Hematopoietic multipotent progenitor cell treated with erythropoietin and hydrocortisone succinate and interleukin-3 and kit ligand, for 4 days (in vitro differentiated cells): ENCODE measurements at regions not wholly inside any gene's neighbourhood (a gene's known extent, or its start where the extent isn't known, plus 50 kb on each side); places are given as distances from the start of the nearest gene placed in this dataset.
"Not testable (repeated sequence)": the region's sequence is repeated elsewhere in the genome, so short reads cannot be mapped to it uniquely, and the experiment has no call there.

Source experiments
- DNase-seq: peaks from one replicate; pipeline ENCODE4 v3.0.0-alpha.2; 2015

DNA sequence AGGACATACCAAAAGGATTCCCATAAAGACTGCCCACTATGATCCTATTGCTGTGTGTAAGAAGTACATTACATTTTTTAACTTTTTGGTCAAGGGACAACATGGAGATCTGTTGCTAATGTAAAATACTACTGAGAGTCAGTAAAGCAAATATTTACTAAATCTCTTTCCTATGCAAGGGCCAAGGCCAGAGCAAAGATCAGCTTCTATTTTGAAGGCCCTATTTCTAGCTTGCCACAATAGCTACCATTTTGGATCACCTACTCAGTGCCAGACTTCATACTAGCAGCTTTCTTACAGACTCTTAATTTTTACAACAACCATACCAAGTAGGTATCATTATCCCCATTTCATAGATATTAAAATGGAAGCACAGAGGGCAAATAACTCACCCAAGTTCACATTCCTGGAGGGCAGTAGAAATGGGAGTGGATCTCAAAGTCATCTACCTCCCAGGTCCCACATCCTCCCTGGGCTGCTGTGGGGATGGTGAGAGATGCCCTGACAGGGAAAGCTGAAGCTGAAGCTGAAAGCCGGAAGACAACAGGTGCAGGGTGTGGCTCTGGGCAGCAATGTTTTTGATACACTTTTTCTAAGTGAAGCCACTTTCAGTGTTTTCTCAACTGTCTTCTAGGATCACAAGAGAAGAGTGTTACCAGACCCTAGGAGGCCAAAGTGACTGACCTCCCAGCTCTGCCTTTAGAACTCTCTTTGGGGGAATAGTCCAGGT lies 321.2 kb downstream of the UBE3D start:
- DNase-seq: no peak

DNA sequence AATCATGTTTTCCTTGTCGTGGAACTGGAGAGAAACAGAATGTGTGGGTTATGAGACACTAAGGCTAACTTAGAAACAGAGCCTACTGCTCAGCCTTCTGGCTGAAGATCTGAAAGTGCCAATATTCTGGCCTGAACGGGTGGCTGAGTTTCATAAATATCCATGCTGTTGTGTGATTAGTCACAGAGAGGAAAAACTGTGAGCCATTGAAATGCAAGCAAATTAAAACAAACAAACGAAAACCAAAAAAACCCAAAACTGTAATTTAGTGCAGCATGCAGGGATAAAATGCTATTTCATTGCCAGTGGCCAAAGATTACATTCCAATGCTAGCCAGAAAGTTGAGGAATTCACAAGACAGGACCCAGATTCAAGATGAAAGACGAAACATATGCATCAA lies 315.1 kb downstream of the UBE3D start:
- no peak for DNase-seq

DNA sequence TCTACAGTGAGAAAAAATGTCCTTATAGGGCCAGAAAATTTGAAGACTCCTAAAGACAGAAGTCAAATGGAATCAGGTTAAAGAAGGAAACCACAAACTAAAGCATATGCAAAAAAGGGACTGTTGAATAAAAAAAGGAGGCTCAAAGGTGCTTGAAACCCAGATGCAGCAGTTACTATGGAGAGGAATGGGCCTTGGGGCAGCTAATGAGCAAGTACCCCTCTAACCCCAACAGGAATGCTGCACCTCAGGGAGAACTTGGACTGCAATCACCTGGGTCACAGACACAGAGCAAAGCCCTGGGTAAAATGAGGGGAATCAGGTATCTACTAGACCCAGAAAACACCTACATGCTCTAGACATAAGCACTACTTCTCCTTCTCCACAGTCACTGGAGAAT lies 313.9 kb downstream of the UBE3D start:
- DNase-seq: no peak

DNA sequence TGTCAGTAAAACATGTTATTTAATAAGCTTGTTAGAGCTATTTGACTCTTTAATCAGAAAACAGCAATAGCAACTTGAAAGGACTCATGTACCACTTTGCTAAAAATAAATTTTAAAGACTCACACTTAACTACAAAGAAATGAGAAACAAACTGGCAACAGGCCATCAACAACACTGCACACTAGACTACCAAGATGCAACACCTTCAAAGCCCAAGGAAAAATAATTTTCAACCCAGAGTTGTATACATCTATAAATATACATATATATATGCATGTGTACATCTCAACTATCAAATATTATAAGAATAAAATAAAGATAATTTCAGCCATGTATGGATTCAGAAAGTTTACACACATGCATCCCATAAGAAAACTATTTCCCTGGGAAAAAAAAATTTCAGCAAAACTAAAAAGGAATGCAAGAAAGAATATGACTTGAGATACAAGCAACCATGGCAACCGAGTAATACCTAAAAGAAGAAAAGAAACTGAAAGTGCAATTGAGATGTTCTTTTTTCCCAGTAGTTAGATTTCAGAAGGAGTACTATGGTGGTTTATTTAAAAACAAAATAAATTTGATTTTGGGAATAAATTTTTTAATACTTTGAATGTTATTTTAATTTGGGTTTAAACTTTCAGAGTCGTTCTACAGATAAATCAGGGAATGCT lies 303.8 kb downstream of the UBE3D start:
- DNase-seq: no peak

DNA sequence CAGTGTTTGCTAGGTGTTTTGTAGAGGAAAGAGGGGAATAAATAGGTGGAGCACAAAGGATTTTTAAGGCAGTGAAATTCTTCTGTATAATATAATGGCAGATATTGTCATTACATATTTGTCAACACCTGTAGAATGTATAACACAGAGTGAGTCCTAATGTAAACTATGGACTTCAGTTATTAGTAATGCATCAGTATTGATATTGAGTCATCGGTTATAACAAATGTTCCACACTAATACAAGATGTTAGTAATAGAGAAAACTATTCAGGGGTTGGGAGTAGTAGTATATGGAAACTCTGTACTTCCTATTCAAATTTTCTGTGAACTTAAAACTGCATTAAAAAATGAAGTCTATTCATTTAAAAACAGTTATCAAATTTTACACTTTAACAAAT lies 299.2 kb downstream of the UBE3D start:
- DNase-seq: no peak

DNA sequence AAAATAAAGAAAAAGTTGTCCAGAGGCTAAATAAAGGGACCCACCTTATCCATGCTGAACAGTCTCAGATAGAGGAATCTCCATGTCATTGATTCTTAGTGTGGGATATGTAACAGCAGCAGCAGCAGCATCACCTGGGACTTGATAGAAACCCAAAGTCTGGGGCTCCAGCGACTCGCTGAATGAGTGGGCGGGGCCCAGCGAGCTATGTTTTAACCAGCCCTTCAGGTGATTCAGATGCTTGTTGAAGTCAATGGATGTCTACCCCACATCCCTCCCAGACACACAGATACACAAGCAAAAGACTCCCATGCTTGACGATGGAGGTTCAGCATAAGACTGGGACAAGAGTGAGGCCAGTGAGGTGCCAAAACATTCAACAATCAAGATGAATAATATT lies 298.6 kb downstream of the UBE3D start:
- no peak for DNase-seq

DNA sequence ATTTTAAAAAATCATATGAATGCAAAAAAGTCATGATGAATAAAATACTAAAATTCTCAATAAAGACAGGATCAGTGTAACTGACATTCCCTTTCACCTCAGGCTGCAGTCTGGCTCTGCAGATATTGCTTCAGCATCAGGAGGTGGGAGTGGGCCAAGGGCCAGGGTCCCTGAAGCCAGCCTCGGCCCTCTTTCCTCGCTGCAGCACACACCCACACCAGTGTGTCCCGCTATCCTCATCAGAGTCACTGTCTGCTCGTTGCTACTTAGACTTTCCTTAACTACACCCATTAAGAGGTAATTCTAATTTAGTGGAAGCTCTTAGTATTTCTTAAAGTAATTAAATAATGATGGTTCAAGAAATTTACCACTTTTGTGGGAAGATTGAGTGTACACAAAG lies 298.2 kb downstream of the UBE3D start:
- no peak for DNase-seq

DNA sequence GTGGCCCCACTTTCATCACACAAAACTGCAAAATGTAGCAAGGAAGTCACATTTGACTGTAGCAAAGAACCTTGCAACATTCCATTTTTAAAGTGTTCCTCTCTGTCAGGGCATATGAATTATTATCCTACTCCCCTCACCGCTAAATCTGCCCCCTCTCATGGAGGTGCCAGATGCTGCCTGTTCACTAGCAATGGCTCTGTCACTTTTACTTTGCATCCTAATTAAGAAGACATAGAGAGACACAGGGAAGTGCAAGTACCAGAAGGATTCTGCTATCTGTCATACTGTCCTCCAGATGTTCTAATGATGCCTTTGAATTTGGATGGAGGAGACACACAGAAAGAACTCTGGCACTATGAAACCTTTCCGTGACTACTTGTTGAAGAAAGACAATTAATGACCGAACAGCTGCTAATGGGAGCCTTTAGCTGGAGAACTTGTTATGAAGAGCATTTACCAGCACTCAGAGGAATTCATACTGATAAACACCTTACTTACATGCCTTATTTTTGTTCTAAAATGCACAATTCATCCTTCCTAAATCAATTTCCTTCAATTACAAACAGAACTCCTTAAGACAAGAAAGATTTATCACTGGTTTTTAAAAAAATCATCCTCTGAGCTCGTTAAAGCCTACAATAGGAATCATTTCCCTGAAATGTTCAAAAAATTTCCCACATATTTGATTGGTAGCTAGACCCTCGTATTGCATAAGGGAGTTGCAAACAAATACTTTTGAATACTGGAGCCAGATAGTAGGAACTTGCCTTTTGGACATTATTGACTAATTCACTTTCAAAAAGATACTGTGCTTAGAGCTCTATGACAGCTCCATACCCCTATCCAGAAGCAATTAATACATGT lies 292.6 kb downstream of the UBE3D start:
- DNase-seq: no peak

DNA sequence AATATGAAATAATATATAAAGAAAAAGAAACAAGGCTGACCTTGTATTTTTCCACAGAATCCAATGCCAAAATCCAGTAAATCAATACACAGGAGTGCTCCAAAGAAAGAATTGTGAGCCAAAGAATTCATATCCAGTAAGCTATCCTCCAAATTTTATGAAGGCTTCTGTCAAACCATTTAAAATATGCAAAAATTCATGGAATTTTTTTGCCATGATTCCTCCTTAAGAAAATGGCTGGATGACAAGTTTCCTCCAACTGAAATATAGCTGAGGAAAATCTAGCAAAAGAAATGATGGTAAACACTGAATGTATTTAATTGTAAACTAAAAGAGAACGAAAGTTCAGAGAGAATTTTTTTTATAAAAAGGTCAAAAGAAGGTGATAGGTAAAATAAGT lies 290.3 kb downstream of the UBE3D start:
- DNase-seq: no peak

DNA sequence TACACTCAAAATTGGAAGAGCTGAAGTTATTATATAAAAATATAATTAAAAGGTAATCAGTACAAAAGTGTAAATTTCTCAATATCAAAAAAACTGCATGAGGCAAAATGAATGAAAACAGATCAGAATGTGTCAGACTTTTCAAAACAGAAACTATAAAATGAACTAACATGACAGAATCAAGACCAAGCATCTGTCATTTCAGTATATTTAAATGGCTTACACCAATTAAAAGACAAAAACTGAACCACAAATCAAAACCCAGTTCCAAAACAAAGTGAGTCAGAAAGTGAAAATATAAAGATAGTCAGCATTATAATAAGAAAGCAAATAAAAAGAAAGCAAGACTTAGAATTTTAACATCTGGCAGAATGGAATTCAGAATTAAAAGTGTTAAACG lies 289.7 kb downstream of the UBE3D start:
- no peak for DNase-seq

DNA sequence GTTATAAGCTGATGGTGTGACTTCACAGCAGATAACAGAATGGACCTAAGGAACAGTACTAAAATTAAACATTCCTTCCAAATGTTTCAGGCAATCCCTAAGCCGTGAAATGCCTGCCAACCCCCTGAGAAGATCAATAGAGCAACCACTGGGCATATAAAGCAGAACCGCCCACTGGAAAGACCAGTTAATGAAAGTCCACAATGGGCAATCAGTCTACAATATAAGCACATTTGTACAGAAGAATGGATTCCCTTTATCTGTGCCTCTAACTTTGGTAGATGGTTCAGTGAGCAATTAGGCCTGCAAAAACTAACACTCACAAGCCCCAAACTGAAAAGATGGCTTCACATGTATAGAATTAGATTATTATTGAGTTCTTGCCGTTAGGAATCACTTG lies 286.6 kb downstream of the UBE3D start:
- DNase-seq: no peak

DNA sequence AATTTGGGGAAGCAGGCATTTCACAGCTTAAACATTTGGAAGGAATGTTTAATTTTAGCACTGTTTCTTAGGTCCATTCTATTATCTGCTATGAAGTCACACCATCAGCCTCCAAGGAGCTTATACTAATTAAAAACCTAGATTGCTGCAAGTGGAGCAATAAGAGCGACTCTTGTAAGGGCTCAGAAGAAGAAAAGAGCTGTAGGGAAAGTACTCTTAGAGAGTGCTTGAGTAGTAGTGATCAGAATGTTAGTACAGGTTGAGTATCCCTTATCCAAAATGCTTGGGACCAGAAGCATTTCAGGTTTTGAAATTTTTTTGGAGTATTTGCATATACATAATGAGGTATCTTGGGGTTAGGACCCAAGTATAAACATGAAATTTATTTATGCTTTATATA lies 285.3 kb downstream of the UBE3D start:
- no peak for DNase-seq

DNA sequence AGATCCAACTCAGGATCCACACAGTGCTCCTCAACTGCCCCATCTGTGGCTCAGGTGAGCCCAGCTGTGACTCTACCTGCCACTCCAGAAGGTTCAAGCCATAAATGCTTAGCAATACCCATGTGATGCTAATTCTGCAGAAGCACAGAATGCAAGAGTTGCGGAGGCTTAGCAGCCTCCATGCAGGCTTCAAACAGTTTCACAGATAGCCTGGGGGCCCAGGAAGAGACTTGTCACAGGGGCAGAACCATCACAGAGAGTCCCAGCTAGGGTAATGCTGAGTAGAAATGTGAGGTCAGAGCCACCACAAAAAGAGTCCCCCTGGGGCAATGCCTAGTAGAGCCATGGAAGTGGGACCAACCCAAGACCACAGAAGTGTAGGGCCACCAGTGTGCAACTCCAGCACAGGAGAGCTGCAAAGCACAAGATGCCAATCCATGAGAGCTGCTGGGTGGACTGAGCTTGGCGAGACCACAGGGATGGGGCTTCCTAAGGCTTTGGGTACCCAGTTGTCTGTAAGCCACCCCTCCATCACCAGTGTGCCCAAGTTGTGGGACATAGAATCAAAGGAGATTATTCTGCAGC lies 283.9 kb downstream of the UBE3D start:
- no peak for DNase-seq

DNA sequence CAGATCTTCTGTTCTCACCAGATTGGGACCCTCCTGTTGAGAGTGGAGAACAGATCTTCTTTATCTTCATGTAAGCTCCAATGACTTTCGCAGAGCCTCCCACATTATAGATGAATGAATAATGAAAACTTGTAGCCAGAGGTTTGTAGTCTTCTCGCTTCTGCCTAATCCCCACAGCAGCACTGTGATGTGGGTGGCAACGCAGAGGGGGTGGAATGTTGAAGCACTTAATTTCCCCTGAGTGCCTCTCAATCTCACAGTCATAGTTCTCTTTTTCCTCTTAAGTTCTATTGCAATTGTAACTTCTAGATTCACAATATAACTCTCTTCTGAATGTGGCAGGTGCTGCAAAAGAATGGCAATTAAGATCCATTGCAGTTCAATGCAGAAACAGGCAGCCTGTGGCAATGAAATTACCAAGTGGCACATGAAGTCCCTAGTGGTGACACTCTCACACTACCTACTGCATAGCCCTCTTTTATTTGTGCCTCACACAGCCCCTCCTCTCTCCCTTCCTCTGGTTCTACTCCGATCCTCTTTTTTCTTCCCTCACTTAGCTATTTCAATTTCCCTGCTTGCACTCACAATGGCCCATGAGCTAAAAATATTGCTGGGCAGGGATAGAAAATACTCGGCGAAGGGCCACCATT lies 281.9 kb downstream of the UBE3D start:
- peak; percentile 3 for DNase-seq

DNA sequence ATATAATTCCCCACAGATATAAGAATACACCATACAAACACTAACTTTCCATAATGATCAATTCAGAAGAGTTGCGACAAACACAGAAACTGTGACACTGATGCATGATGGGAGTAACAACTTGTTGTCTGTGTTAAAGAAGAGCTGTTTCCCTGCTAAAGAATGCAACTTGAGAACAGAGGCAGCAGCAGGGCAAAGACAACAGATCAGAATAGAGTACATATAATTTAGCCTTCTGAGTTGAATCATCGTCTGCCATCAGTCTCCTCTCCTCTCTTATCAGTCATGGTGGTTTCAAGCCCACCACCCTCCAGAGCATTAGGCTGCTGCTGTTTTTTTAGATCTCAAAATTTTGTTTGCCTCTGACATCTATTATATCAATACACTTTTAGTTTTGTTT lies 280.4 kb downstream of the UBE3D start:
- DNase-seq: no peak

DNA sequence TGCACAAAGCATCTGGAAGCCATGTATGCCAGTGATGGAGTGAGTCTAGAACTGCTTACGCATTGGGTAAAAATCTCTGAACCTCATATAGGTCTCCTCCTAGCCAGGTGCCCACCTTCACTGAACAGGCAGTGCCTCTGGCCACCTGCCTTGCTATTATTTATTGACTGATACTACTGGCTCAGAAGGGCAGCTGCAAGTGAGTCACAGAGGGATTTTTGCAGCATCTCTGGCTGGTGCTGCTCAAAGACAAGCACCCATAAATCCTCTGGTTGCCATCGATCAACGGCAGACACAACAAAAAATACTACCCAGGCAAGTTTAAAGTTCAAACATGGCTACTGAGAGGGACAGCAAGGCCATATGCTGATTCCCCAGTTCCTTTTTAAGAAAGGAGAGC lies 279.4 kb downstream of the UBE3D start:
- no peak for DNase-seq

DNA sequence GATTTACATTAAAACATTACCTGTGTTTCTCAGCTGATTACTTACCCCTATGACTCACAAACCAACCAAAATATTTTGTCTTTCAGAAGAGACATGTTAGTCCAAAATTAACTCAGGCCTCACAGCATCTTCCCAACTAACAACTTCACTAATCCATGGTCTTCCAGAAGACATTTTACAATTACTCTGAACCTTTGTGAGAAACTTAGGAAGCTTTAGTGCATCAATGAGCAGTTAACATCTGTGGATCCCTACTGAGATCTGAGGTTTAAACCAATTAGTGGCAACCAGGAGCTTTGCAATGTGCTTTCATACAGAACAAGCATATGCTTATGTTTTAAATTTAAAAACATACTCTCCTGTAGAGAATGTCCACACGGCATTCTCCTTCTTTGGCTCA lies 269.7 kb downstream of the UBE3D start:
- no peak for DNase-seq

DNA sequence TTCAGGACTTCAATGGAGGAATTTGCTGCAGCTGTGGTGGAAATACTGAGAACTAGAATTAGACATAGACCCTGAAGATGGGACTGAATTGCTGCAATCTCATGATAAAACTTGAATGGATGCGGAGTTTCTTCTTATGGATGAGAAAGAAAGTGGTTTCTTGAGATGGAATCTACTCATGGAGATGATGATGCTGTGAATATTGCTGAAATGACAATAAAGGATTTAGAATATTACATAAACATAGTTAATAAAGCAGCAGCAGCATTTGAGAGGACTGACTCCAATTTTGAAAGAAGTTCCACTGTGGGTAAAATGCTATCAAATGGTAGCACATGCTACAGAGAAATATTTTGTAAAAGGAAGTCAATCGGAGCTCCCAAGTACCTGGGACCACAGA lies 264.6 kb downstream of the UBE3D start:
- no peak for DNase-seq

DNA sequence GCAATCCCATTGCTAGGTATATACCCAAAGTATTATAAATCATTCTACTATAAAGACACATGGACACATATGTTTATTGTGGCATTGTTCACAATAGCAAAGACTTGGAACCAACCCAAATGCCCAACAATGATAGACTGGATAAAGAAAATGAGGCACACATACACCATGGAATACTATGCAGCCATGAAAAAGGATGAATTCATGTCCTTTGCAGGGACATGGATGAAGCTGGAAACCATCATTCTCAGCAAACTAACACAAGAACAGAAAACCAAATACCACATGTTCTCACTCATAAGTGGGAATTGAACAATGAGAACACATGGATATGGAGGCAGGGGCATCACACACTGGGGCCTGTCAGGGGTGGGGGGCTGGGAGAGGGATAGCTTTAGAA lies 249.4 kb downstream of the UBE3D start:
- DNase-seq: not testable (repeated sequence)

DNA sequence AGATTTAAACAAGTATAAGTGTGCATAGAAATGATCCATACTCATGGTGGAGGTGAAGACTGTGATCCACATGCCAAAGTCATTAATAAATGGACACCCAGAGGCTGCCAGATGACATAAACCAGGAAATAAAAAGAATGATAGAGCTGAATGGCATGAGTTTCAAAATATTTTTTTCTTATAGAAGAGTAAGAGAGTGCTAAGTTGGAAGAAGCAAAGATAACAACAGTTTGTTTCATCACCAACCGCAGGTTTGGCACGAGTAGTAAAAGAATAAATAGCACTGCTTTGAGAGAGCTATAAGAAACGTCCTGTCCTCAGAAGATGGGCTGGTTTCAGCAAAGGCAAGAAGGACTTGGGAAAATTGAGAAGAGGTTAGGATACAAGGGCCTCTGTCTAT lies 246.9 kb downstream of the UBE3D start:
- DNase-seq: no peak

DNA sequence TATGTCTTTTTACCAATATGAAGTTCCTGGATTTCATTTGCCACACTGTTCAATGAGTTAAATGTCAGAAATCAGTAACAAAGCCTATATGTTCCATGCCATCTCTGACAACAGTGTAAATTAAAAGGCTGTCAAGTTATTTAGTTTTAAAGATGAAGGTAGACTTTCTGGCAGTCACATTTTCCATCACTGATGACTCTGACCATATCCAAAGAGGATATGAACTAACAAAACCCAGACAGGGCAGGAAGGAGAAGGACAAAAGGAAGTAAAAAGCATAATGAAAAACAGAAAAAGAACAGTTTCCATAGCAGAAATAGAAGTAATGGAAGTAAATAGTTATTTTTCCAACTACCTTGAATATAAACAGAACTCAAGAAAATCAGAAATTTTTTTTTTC lies 242.3 kb downstream of the UBE3D start:
- DNase-seq: no peak

DNA sequence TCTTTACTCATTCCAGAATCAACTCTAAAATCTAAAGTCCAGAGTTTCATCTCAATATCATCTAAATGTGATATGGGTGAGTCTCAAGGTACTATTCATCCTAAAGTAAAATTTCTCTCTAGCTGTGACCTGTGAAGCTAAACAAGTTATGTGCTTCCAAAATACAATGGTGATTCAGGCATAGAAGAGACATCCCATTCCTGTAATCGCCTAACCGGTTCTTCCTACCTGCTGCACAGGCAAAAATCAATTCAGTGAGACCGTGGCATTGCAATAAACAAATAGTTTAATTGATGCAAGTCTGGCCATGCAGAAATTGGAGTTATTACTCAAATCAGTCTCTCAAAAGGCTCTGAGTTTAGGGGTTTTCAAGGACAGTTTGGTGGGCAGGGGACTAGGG lies 232.8 kb downstream of the UBE3D start:
- DNase-seq: no peak

DNA sequence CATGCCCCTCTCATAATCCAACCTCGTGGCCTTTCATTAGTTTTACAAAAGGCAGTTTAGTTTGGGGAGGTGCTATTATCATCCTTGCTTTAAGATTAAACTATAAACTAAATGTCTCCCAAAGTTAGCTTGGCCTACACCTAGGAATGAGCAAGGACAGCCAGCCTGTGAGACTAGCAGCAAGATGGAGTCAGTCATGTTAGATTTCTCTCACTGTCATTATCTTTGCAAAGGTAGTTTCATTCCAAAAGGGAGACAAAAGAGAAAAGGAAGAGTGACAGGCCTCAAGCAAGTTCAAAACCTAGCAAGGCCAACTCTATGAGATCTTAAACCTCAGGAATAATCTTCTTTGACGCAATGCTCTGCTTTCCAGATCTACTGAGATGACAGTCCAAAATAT lies 232.2 kb downstream of the UBE3D start:
- DNase-seq: no peak
